GM23338 (cell line): ENCODE measurements at regions not wholly inside any gene's neighbourhood (a gene's known extent, or its start where the extent isn't known, plus 50 kb on each side); places are given as distances from the start of the nearest gene placed in this dataset.

ENCODE experiments used
- ATAC-seq: fragments of 200-7000 bp; cut with Tn5 transposase; 3 replicates; pipeline ENCODE4 v1.9.1; 2020
- DNase-seq: peaks from one replicate; pipeline ENCODE4 v3.0.0-alpha.2; 2015; ENCODE audit warnings: low spot score
- H2AFZ ChIP-seq: fragments of 200-600 bp; sonication (generic); 2 replicates; pipeline ENCODE4 v1.8.0; 2016; ENCODE audit warnings: antibody characterized with exemption, mild to moderate bottlenecking, moderate library complexity
- H3F3A ChIP-seq: fragments of 200-600 bp; sonication (generic); replicated peaks from 2 replicates; pipeline ENCODE4 v1.8.0; 2017; ENCODE audit warnings: antibody characterized with exemption, mixed run types, low read depth
- H3K27ac ChIP-seq: fragments of 200-600 bp; sonication (generic); 2 replicates; pipeline ENCODE4 v1.6.1; 2016; ENCODE audit warnings: low read depth
- H3K27me3 ChIP-seq: fragments of 200-600 bp; sonication (generic); 2 replicates; pipeline ENCODE4 v1.8.0; 2016; ENCODE audit warnings: mild to moderate bottlenecking, mixed run types, moderate library complexity; ENCODE audit not compliant: insufficient read depth
- H3K36me3 ChIP-seq: fragments of 200-600 bp; sonication (generic); 2 replicates; pipeline ENCODE4 v1.8.0; 2016; ENCODE audit warnings: mild to moderate bottlenecking; ENCODE audit not compliant: insufficient read depth
- H3K4me1 ChIP-seq: fragments of 200-600 bp; sonication (generic); 2 replicates; pipeline ENCODE4 v1.8.0; 2016; ENCODE audit warnings: mild to moderate bottlenecking, moderate library complexity; ENCODE audit not compliant: insufficient read depth
- H3K4me2 ChIP-seq: fragments of 200-600 bp; sonication (generic); 2 replicates; pipeline ENCODE4 v1.7.1; 2017; ENCODE audit warnings: mixed run types
- H3K4me3 ChIP-seq: fragments of 200-600 bp; sonication (generic); 2 replicates; pipeline ENCODE4 v1.6.1; 2016; ENCODE audit warnings: mixed run types
- H3K79me2 ChIP-seq: fragments of 200-600 bp; sonication (generic); replicated peaks from 2 replicates; pipeline ENCODE4 v1.8.0; 2017; ENCODE audit warnings: mild to moderate bottlenecking; ENCODE audit not compliant: insufficient read depth
- H3K9me2 ChIP-seq: fragments of 200-600 bp; sonication (generic); 2 replicates; pipeline ENCODE4 v1.8.0; 2017; ENCODE audit not compliant: insufficient read depth
- H4K20me1 ChIP-seq: fragments of 200-600 bp; sonication (generic); replicated peaks from 2 replicates; pipeline ENCODE4 v1.8.0; 2017; ENCODE audit warnings: mild to moderate bottlenecking; ENCODE audit not compliant: insufficient read depth
- H3K27ac Mint-ChIP-seq: 2 replicates; pipeline ENCODE4 v1.8.0; 2020; ENCODE audit warnings: inconsistent platforms, mild to moderate bottlenecking, moderate library complexity, mixed read lengths
- H3K27me3 Mint-ChIP-seq: 3 replicates; pipeline ENCODE4 v1.8.0; 2022; ENCODE audit warnings: low read depth, mild to moderate bottlenecking, moderate library complexity, mixed read lengths, inconsistent platforms; ENCODE audit not compliant: insufficient read depth, poor library complexity
- H3K36me3 Mint-ChIP-seq: 3 replicates; pipeline ENCODE4 v1.8.0; 2021; ENCODE audit warnings: low read depth, mild to moderate bottlenecking, inconsistent platforms, moderate library complexity, mixed read lengths
- H3K4me1 Mint-ChIP-seq: 3 replicates; pipeline ENCODE4 v1.8.0; 2020; ENCODE audit warnings: mild to moderate bottlenecking, inconsistent platforms, mixed read lengths
- H3K4me3 Mint-ChIP-seq: 3 replicates; pipeline ENCODE4 v1.8.0; 2021; ENCODE audit warnings: moderate library complexity, mild to moderate bottlenecking, inconsistent platforms, mixed read lengths
- H3K9me3 Mint-ChIP-seq: 3 replicates; pipeline ENCODE4 v1.8.0; 2020; ENCODE audit warnings: moderate library complexity, mild to moderate bottlenecking, inconsistent platforms, mixed read lengths
- CREB1 ChIP-seq: fragments of 250-450 bp; sonication (Bioruptor Pico); IDR thresholded peaks from 2 replicates; pipeline ENCODE4 v1.5.0; 2020; ENCODE audit warnings: low read depth, mild to moderate bottlenecking, moderate library complexity
- CTCF ChIP-seq, 2 experiments: fragments of 200-600 bp in 1 of 2; sonication (generic) in 1 of 2; conservative IDR thresholded peaks; 2 replicates each; pipeline versions ENCODE4 v1.5.1 to v1.6.1; 2016 to 2017; ENCODE audit warnings: antibody characterized with exemption in 2 of 2, low read depth in 2 of 2, mild to moderate bottlenecking in 2 of 2, moderate library complexity in 1 of 2
- ETS1 ChIP-seq: IDR thresholded peaks from 2 replicates; pipeline ENCODE4 v1.6.1; 2016; ENCODE audit warnings: antibody characterized with exemption
- EZH2 ChIP-seq: fragments of 200-600 bp; sonication (generic); IDR thresholded peaks from one replicate; pipeline ENCODE4 v1.8.0; 2017; ENCODE audit warnings: antibody characterized with exemption, mild to moderate bottlenecking, low read depth; ENCODE audit not compliant: unreplicated experiment
- EZH2phosphoT487 ChIP-seq: fragments of 200-600 bp; sonication (generic); IDR thresholded peaks from one replicate; pipeline ENCODE4 v1.8.1; 2018; ENCODE audit warnings: antibody characterized with exemption; ENCODE audit not compliant: unreplicated experiment
- JUNB ChIP-seq: IDR thresholded peaks from one replicate; pipeline ENCODE4 v1.6.1; 2016; ENCODE audit warnings: antibody characterized with exemption; ENCODE audit not compliant: unreplicated experiment
- NANOG ChIP-seq: IDR thresholded peaks from 2 replicates; pipeline ENCODE4 v1.6.1; 2016; ENCODE audit warnings: antibody characterized with exemption, borderline replicate concordance
- POLR2AphosphoS5 ChIP-seq: IDR thresholded peaks from 2 replicates; pipeline ENCODE4 v1.6.1; 2016; ENCODE audit warnings: antibody characterized with exemption, low read depth
- REST ChIP-seq: IDR thresholded peaks from one replicate; pipeline ENCODE4 v1.6.1; 2018; ENCODE audit warnings: antibody characterized with exemption; ENCODE audit not compliant: unreplicated experiment
- STAT1 ChIP-seq: IDR thresholded peaks from one replicate; pipeline ENCODE4 v1.6.1; 2016; ENCODE audit warnings: antibody characterized with exemption; ENCODE audit not compliant: unreplicated experiment
- ZNF114 ChIP-seq: fragments of 250-450 bp; sonication (Bioruptor Pico); IDR thresholded peaks from 2 replicates; pipeline ENCODE4 v1.5.0; 2020; ENCODE audit warnings: mild to moderate bottlenecking, moderate library complexity
- ZNF331 ChIP-seq: fragments of 250-450 bp; sonication (Bioruptor Pico); IDR thresholded peaks from 2 replicates; pipeline ENCODE4 v1.5.0; 2020; ENCODE audit warnings: low read depth, mild to moderate bottlenecking, moderate library complexity
- ZNF462 ChIP-seq: fragments of 250-450 bp; sonication (Bioruptor Pico); IDR thresholded peaks from 2 replicates; pipeline ENCODE4 v1.5.0; 2020; ENCODE audit warnings: mild to moderate bottlenecking, moderate library complexity

GRCh38 chr9:82673919-82674318, 389.0 kb downstream of the RASEF start:
- no peak for ATAC-seq
- H3K27ac ChIP-seq: no peak overlapping the region

More at GRCh38 chr9:82673919-82674318, 389.0 kb downstream of the RASEF start:
- H3K9me2 ChIP-seq: peaks cover 6% of the 10 kb centered on the region
- H3K79me2 ChIP-seq: no peaks in the 10 kb centered on the region
- H2AFZ ChIP-seq: no peak overlapping the region
- H3K4me1 ChIP-seq: no peaks in the 10 kb centered on the region
- Mint-ChIP-seq H3K9me3 (no peaks in the 10 kb centered on the region), H3K4me3 (no peak overlapping the region), H3K27ac (no peak overlapping the region), H3K27me3 (no peaks in the 10 kb centered on the region), H3K4me1 (no peaks in the 10 kb centered on the region), H3K36me3 (no peaks in the 10 kb centered on the region)
- H3F3A ChIP-seq: no peaks in the 10 kb centered on the region
- DNase-seq: no peak
- H3K4me3 ChIP-seq: no peak overlapping the region
- no peak overlapping the region for H3K4me2 ChIP-seq
- no peaks in the 10 kb centered on the region for H3K36me3 ChIP-seq
- no peaks in the 10 kb centered on the region for H4K20me1 ChIP-seq
- TF ChIP-seq EZH2: no peak
- TF ChIP-seq ZNF114: no peak
- no peak for TF ChIP-seq ZNF462 (CRISPR knock-in tag)
- TF ChIP-seq ETS1: no peak
- no peak for TF ChIP-seq CTCF (conservative IDR thresholded peaks at IDR 0.05; ENCODE audit: low read depth in 2 of 2)
- TF ChIP-seq CREB1: no peak
- no peak for TF ChIP-seq ZNF331 (CRISPR knock-in tag)
- no peak for TF ChIP-seq REST
- no peak for TF ChIP-seq STAT1
- TF ChIP-seq POLR2AphosphoS5: no peak
- no peak for TF ChIP-seq NANOG
- no peak for TF ChIP-seq JUNB
- TF ChIP-seq EZH2phosphoT487: no peak
- H3K27me3 ChIP-seq: no peaks in the 10 kb centered on the region
